ENCODE measurements at regions not wholly inside any gene's neighbourhood (a gene's known extent, or its start where the extent isn't known, plus 50 kb on each side); places are given as distances from the start of the nearest gene placed in this dataset.
"Not testable (repeated sequence)": the region's sequence is repeated elsewhere in the genome, so short reads cannot be mapped to it uniquely, and the experiment has no call there.

- no peaks in the 10 kb centered on the region for H3K36me3 ChIP-seq
- TF ChIP-seq CTCF (IDR thresholded peaks at IDR 0.05; ENCODE audit: borderline replicate concordance): no peak
- no peaks in the 10 kb centered on the region for H3K27me3 ChIP-seq (ENCODE audit: low read depth)
- peaks cover 45% of the 10 kb centered on the region for H3K9me3 ChIP-seq (replicated peaks)
- H3K4me3 ChIP-seq: no peak overlapping the region
- no peak for DNase-seq
- H3K4me1 ChIP-seq: no peaks in the 10 kb centered on the region
- H3K27ac ChIP-seq (replicated peaks): no peak overlapping the region
- intact Hi-C loops (cut with micrococcal nuclease): no loop called here
Measured at GRCh38 chr18:4789506-4789905, 334.4 kb upstream of the DLGAP1 start.

- DNase-seq: no peak
- H3K4me1 ChIP-seq: no peaks in the 10 kb centered on the region
- TF ChIP-seq CTCF (IDR thresholded peaks at IDR 0.05; ENCODE audit: borderline replicate concordance): no peak
- H3K27ac ChIP-seq (replicated peaks): no peak overlapping the region
- H3K4me3 ChIP-seq: no peak overlapping the region
- no peaks in the 10 kb centered on the region for H3K36me3 ChIP-seq
- peaks cover 12% of the 10 kb centered on the region for H3K9me3 ChIP-seq (replicated peaks)
- intact Hi-C loops (cut with micrococcal nuclease): no loop called here
- no peaks in the 10 kb centered on the region for H3K27me3 ChIP-seq (ENCODE audit: low read depth)
Measured at GRCh38 chr18:4781873-4782272, 326.8 kb upstream of the DLGAP1 start.

- Histone ChIP-seq H3K36me3 (no peaks in the 10 kb centered on the region), H3K27me3 (ENCODE audit: low read depth) (no peaks in the 10 kb centered on the region), H3K9me3 (replicated peaks) (peaks cover 14% of the 10 kb centered on the region), H3K27ac (replicated peaks) (no peak overlapping the region), H3K4me1 (no peaks in the 10 kb centered on the region), H3K4me3 (no peak overlapping the region)
- DNase-seq: no peak
- no peak for TF ChIP-seq CTCF (IDR thresholded peaks at IDR 0.05; ENCODE audit: borderline replicate concordance)
- intact Hi-C loops (cut with micrococcal nuclease): no loop called here
Measured at GRCh38 chr18:4765401-4765800, 310.3 kb upstream of the DLGAP1 start.

GRCh38 chr18:4762330-4762729, 307.2 kb upstream of the DLGAP1 start:
- Histone ChIP-seq H3K27me3 (ENCODE audit: low read depth) (no peaks in the 10 kb centered on the region), H3K36me3 (no peaks in the 10 kb centered on the region), H3K4me1 (no peaks in the 10 kb centered on the region), H3K9me3 (replicated peaks) (peaks cover 9% of the 10 kb centered on the region), H3K4me3 (no peak overlapping the region), H3K27ac (replicated peaks) (no peak overlapping the region)
- intact Hi-C loops (cut with micrococcal nuclease): no loop called here
- TF ChIP-seq CTCF (IDR thresholded peaks at IDR 0.05; ENCODE audit: borderline replicate concordance): no peak
- no peak for DNase-seq

- no peak for DNase-seq
- no peaks in the 10 kb centered on the region for H3K36me3 ChIP-seq
- H3K4me3 ChIP-seq: no peak overlapping the region
- intact Hi-C loops (cut with micrococcal nuclease): no loop called here
- H3K27ac ChIP-seq (replicated peaks): no peak overlapping the region
- H3K27me3 ChIP-seq (ENCODE audit: low read depth): no peaks in the 10 kb centered on the region
- no peaks in the 10 kb centered on the region for H3K9me3 ChIP-seq (replicated peaks)
- no peaks in the 10 kb centered on the region for H3K4me1 ChIP-seq
- TF ChIP-seq CTCF (IDR thresholded peaks at IDR 0.05; ENCODE audit: borderline replicate concordance): no peak
Measured at GRCh38 chr18:4758980-4759379, 303.9 kb upstream of the DLGAP1 start.

GRCh38 chr18:4755848-4756247, 300.7 kb upstream of the DLGAP1 start:
- intact Hi-C loops (cut with micrococcal nuclease): no loop called here
- Histone ChIP-seq H3K27me3 (ENCODE audit: low read depth) (no peaks in the 10 kb centered on the region), H3K4me3 (no peak overlapping the region), H3K4me1 (no peaks in the 10 kb centered on the region), H3K9me3 (replicated peaks) (peaks cover 8% of the 10 kb centered on the region), H3K27ac (replicated peaks) (no peak overlapping the region), H3K36me3 (no peaks in the 10 kb centered on the region)
- no peak for TF ChIP-seq CTCF (IDR thresholded peaks at IDR 0.05; ENCODE audit: borderline replicate concordance)
- no peak for DNase-seq

GRCh38 chr18:4753151-4753550, 298.0 kb upstream of the DLGAP1 start:
- H3K9me3 ChIP-seq (replicated peaks); H3K36me3 ChIP-seq; H3K4me3 ChIP-seq; H3K4me1 ChIP-seq; H3K27me3 ChIP-seq (ENCODE audit: low read depth); intact Hi-C loops (cut with micrococcal nuclease); DNase-seq; H3K27ac ChIP-seq (replicated peaks): not testable (repeated sequence)
